Eye (tissue), 1 donor: ENCODE measurements at regions not wholly inside any gene's neighbourhood (a gene's known extent, or its start where the extent isn't known, plus 50 kb on each side); places are given as distances from the start of the nearest gene placed in this dataset.
"Not testable (repeated sequence)": the region's sequence is repeated elsewhere in the genome, so short reads cannot be mapped to it uniquely, and the experiment has no call there.

Experiments used
- DNase-seq: peaks from one replicate; pipeline ENCODE4 v3.0.0-alpha.2; 2015

GRCh38 chr15:72864681-72865080 is 81.1 kb upstream of the ADPGK start:
- DNase-seq, result no peak

DNA sequence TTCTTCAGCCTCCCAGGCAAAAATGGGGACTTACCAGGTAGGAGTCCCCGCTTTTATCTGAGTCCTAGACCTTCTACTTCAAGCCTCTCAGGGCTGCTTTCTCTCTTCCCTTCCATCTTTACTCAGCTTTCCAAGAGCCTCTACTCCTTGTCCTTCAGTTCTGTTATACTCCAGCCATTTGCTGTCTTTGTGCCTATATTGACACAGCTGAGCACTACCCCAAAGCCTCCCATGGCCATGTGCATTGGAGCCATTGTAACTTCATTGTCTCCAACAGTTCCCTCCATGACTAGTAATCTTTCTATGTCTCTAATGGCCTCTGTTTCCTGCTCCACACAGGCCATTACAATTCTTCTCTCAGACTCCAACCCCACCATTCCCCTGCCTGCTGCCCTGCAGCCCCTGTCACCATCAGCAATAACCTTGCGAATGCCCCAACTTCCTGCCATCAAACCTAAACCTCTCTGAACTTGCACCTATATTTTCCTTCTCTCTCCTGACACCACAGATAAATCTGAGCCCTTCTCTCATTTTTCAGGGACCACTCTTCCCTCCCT is 77.9 kb upstream of the ADPGK start:
- DNase-seq, result no peak

DNA sequence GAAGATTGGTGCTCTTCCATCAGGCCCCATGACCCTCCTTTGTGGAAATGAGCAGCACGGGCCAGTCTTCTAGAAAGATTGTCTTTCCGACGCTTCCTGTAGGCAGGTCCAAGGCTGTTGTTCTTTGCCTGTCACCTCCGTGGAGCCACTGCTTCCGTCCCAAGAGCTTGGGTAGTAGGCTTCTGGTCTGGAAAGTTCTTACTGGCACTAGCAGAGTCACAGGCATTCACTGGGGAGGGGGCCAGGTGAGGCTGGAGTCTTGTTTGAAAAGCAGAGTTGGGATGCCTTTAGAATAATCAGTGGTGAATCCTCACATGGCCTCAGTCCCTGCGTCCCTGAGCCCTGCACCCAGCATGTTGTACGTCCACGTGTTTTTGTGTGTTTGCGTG is 76.2 kb upstream of the ADPGK start:
- no peak for DNase-seq

GRCh38 chr15:72859017-72859756 is 75.6 kb upstream of the ADPGK start:
- peak; percentile 41 for DNase-seq

GRCh38 chr15:72858205-72858604 is 74.6 kb upstream of the ADPGK start:
- no peak for DNase-seq

DNA sequence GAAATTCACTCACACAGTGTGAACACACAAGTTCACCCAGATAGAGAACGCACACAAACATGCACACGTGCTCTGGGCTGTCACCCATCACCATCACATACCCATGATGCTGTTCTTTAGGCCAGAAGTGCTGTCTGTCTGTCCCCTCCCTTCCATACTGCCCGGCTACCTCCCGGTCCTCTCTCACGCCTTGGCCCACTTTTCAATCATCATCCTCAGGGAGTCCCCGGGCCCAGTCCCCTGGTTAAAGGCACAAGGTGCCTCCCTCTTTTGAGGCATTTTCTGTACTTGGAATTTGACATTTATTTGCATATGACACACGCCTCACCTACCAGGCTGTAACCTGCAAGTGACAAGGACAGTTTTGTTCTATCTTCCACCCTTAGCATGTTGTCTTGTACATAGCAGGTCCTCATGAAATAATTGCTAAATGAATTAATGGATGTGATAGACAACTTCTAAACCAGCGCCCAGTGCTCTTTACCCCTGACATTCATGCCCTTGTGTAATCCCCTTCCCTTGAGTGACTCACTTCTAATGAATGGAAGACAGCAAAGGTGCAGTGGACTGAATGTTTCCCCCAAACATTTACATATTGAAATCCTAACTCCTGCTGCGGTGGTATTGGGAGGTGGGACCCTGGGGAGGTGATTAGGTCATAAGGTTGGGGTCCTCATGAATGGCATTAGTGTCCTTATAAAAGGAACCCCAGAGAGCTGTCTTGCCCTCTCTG is 73.9 kb upstream of the ADPGK start:
- DNase-seq, result no peak

DNA sequence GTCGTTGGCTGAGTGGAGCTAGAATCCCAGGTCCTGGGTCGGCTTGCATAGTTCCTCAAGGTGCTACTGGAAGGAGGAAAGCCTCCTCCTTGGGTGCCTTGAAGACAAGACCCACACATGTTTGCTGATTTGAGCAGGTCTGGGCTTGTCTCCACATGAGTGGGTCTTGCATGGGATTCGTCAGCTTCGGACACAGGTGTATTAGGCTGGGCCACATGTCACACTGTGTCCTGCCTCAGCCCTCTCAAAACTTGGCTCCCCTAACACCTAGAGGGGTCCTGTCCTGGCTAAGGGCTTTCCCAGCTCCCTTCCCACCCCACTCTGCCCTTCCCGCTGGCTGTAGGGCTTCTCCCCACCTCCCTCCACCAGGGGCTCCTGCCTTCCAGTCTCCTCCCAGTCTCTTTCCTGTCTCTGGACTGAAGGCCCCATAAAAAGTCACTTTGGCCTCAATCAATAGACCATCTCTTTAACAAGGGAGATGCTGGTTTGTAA is 73.0 kb upstream of the ADPGK start:
- DNase-seq, result no peak

GRCh38 chr15:72855791-72856190 is 72.2 kb upstream of the ADPGK start:
- no peak for DNase-seq

DNA sequence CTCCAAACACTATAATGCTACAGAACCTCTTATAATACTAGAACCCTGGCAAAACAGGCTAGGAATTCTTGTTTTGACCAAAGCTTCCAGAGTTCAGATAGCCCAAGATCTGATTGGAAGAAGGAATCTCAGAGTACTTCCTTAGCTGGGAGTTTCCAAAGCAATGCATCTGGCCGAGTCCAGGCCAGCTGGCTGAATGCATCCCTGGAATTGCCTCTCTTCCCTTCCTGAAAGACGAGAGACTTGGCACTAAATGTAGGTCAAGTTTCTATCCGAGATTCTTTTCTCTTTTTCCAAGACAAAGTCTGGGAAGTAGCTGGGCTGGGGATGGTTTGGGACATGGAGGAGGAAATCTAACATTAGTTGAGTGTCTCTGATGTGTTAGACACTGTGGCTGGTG is 68.7 kb upstream of the ADPGK start:
- no peak for DNase-seq

- no peak for DNase-seq
Measured at GRCh38 chr15:72851586-72851985, 68.0 kb upstream of the ADPGK start.

DNA sequence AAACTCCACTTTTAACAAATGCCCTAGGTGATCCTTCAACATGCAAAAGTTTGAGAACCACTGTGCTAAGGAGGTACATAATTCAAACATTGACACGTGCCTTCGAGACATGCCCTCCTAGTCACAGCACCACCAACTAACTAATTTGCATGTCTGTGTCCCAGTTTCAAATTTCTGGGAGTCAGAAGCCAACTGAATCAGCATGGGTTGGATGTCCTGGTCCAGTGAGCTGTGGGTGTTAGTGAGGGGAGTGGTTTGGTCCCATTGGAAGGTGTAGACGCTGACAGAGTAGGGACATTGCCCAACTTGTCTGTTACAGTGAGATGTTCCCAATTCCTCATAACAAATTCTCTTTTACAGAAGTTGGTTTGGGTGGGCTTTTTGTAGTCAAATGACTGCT is 67.3 kb upstream of the ADPGK start:
- no peak for DNase-seq

DNA sequence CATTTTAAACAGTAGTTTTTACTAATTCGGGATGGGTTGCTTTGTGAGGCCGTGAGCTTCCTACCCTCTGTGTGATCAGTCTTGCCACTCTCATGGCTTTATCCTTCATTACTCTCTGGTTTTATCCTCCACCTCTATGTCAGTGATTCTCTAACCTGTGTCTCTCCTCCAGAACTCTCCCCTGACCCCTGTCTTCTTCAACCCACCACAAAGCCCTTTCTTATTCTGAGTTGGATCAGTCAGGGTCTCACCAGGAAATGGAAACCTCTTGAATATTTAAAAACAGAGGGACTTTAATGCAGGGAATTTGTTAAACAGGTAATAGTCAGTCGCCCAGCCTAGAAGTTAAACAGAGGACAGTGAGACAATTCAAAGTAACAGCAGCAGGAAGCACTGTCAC is 64.2 kb upstream of the ADPGK start:
- no peak for DNase-seq

- DNase-seq, result no peak
Measured at GRCh38 chr15:72847033-72847432, 63.5 kb upstream of the ADPGK start.

DNA sequence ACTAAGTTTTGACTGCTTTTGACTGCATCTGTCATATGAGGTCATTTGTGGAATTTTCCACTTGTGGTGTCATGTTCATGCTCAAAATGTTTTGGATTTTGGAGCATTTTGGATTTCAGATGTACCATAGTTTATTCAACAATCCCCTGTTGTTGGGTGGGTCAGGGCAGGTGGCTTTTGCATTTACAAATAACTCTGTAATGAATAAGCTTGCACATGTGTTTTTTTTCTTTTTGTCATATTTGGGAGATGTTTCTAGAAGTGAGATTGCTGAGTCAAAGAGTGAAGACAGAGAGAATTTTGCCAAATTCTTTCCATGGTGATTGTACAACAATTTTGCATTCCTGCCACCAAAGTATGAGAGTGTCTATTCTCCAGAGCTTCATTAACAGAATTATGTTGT is 62.4 kb upstream of the ADPGK start:
- DNase-seq, result no peak

- DNase-seq, result no peak
Measured at GRCh38 chr15:72844067-72844466, 60.5 kb upstream of the ADPGK start.

DNA sequence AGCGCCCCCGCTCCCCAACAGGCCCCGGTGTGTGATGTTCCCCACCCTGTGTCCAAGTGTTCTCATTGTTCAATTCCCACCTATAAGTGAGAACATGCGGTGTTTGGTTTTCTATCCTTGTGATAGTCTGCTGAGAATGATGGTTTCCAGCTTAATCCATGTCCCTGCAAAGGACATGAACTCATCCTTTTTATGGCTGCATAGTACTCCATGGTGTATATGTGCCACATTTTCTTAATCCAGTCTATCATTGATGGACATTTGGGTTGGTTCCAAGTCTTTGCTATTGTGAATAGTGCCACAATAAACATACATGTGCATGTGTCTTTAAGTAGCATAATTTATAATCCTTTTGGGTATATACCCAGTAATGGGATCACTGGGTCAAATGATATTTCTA is 59.8 kb upstream of the ADPGK start:
- not testable (repeated sequence) for DNase-seq

DNA sequence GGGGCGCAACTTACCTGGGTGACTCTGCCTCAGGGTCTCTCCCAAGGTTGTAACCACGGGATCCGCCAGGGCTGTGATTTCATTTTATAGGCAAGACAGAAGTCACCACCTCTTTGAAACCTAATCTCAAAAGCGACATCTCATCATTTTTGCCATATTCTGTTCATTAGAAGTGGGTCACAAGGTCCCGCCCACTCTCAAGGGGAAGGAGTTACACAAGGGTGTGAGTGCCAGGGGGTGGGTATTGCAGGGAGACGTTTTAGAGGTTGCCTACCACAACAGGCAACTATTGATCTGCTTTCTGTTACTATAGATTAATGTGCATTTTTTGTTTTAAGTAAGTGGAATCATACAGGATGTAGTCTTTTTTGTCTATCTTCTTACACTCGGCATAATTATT is 56.6 kb upstream of the ADPGK start:
- DNase-seq, result no peak

GRCh38 chr15:72838311-72838731 is 54.8 kb upstream of the ADPGK start:
- DNase-seq, result no peak

- DNase-seq, result no peak
Measured at GRCh38 chr15:72836676-72837330, 53.2 kb upstream of the ADPGK start.

DNA sequence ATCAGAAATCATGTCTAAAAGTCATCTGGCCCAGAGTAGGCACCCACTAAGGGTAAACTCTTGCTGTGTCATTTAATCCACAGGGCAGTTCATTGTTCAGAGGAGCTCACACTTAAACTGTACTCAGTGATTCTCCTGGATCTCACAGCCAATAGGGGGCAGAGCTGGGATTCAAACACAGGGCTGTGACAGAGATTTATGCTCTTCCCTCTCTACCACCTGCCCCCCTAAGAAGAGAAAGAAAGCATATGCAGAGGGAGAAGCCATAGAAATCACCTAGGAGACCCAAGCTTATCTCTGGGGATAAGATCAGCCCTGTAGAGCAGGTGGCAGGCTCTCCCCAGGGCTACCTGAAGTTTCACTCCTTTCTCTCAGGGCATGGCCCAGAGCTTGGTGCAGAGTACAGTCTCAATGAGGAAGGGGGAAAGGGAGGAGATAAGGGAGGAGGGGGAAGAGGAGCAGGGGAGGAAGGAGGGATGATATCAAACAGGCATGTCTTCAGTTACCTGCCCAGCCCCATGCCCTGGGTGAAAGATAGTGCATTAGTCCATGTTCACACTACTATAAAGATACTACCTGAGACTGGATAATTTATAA is 51.8 kb upstream of the ADPGK start:
- peak; percentile 58 for DNase-seq

DNA sequence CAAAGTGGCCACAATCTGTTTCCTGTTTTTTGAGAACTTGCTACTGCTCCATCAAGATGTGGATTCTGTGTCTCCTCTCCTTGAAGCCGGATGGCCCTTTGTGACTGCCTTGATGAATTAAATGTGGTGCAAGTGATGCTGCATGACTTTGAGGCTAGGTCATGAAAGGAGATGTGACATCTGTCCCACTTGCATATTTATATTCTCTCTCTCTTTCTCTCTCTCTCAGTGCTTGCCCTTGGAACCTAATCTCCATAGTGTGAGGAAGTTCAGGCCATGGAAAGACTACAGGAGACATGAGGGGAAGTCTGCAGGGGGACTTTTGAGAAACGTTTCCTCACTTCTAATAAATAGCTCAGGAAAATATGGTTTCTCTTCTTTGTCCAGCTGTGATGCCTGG is 50.0 kb upstream of the ADPGK start:
- DNase-seq, result no peak
